Limb (tissue), 2 donors: ENCODE measurements at regions not wholly inside any gene's neighbourhood (a gene's known extent, or its start where the extent isn't known, plus 50 kb on each side); places are given as distances from the start of the nearest gene placed in this dataset.
"Not testable (repeated sequence)": the region's sequence is repeated elsewhere in the genome, so short reads cannot be mapped to it uniquely, and the experiment has no call there.

Source experiments
- DNase-seq, 2 donors: peaks; one replicate each; pipeline ENCODE4 v3.0.0-alpha.2; 2016; ENCODE audit errors: extremely low spot score in 2 of 2

GRCh38 chr5:90287036-90287435 lies 122.5 kb downstream of the CETN3 start:
- DNase-seq, result no peak

- DNase-seq, result no peak
These were observed 124.0 kb downstream of the CETN3 start for GRCh38 chr5:90285581-90285980.

GRCh38 chr5:90284375-90284774 lies 125.2 kb downstream of the CETN3 start:
- DNase-seq, result no peak

GRCh38 chr5:90279091-90279490 lies 130.5 kb downstream of the CETN3 start:
- DNase-seq, result no peak

GRCh38 chr5:90274216-90274615 lies 135.3 kb downstream of the CETN3 start:
- DNase-seq, result no peak

GRCh38 chr5:90267646-90268045 lies 141.9 kb downstream of the CETN3 start:
- DNase-seq, result no peak

- DNase-seq, result no peak
These were observed 144.1 kb downstream of the CETN3 start for GRCh38 chr5:90265545-90265857.

GRCh38 chr5:90264689-90265544 lies 144.6 kb downstream of the CETN3 start:
- DNase-seq, result peak; percentile 75 to 82

- no peak for DNase-seq
These were observed 146.3 kb downstream of the CETN3 start for GRCh38 chr5:90263102-90263820.

GRCh38 chr5:90251447-90251846 lies 158.1 kb downstream of the CETN3 start:
- no peak for DNase-seq

GRCh38 chr5:90248640-90249039 lies 160.9 kb downstream of the CETN3 start:
- no peak for DNase-seq

- not testable (repeated sequence) for DNase-seq
These were observed 165.7 kb downstream of the CETN3 start for GRCh38 chr5:90243848-90244247.

- no peak for DNase-seq
These were observed 176.1 kb downstream of the CETN3 start for GRCh38 chr5:90233476-90233875.

GRCh38 chr5:90231688-90232087 lies 177.9 kb downstream of the CETN3 start:
- DNase-seq, result no peak

- DNase-seq, result peak in 1 of 2 donors; percentile 8
These were observed 181.9 kb downstream of the CETN3 start for GRCh38 chr5:90227683-90228082.

- DNase-seq, result no peak
These were observed 183.0 kb downstream of the CETN3 start for GRCh38 chr5:90226433-90227099.

GRCh38 chr5:90224342-90224741 lies 185.2 kb downstream of the CETN3 start:
- no peak for DNase-seq

GRCh38 chr5:90223756-90224155 lies 185.8 kb downstream of the CETN3 start:
- no peak for DNase-seq

GRCh38 chr5:90221951-90222350 lies 187.6 kb downstream of the CETN3 start:
- no peak for DNase-seq

GRCh38 chr5:90220554-90220953 lies 189.0 kb downstream of the CETN3 start:
- DNase-seq, result no peak

- no peak for DNase-seq
These were observed 194.6 kb downstream of the CETN3 start for GRCh38 chr5:90214991-90215390.

GRCh38 chr5:90208323-90208722 lies 201.2 kb downstream of the CETN3 start:
- not testable (repeated sequence) for DNase-seq
